ENCODE measurements at regions not wholly inside any gene's neighbourhood (a gene's known extent, or its start where the extent isn't known, plus 50 kb on each side); places are given as distances from the start of the nearest gene placed in this dataset.
"Not testable (repeated sequence)": the region's sequence is repeated elsewhere in the genome, so short reads cannot be mapped to it uniquely, and the experiment has no call there.

GRCh38 chr4:9532863-9533192 lies 88.6 kb downstream of the DEFB131A start:
- not testable (repeated sequence) for TF ChIP-seq CTCF, EP300 (IDR thresholded peaks at IDR 0.05)
